SK-N-SH (cell line): ENCODE measurements at regions not wholly inside any gene's neighbourhood (a gene's known extent, or its start where the extent isn't known, plus 50 kb on each side); places are given as distances from the start of the nearest gene placed in this dataset.

Experiments
- CTCF ChIA-PET: fragments of 300-600, 350-600 bp; formaldehyde crosslinking; extraction: SDS; loops from one replicate; lab custom pipeline; 2021; lab: Yijun Ruan, JAX
- POLR2A ChIA-PET: fragments of 350-600 bp; sonication (Branson Sonifier 250); formaldehyde crosslinking; extraction: SDS; loops from one replicate; lab custom pipeline; 2020; ENCODE audit warnings: antibody characterized with exemption, inconsistent platforms; lab: Yijun Ruan, JAX
- DNase-seq: peaks from one replicate; pipeline ENCODE4 v3.0.0; 2012
- H2AFZ ChIP-seq: fragments of 200-600 bp; sonication (generic); 2 replicates; pipeline ENCODE4 v1.8.1; 2016; ENCODE audit warnings: antibody characterized with exemption, mild to moderate bottlenecking, low read depth
- H3F3A ChIP-seq: fragments of 200-600 bp; sonication (generic); replicated peaks from 2 replicates; pipeline ENCODE3; 2016; ENCODE audit warnings: antibody characterized with exemption, mild to moderate bottlenecking; ENCODE audit not compliant: insufficient read depth
- H3K27ac ChIP-seq, 2 experiments: fragments of 200-500 bp in 1 of 2; fragments of 200-600 bp in 1 of 2; sonication (Bioruptor generic) in 1 of 2; sonication (generic), shearing (Covaris generic) in 1 of 2; 2 replicates each; pipeline versions ENCODE4 v1.5.1 to v1.6.1; 2014 to 2016; ENCODE audit warnings: low read depth in 2 of 2, inconsistent platforms in 1 of 2, low read length in 1 of 2, mild to moderate bottlenecking in 1 of 2, mixed read lengths in 1 of 2
- H3K27me3 ChIP-seq: fragments of 200-600 bp; sonication (generic), shearing (Covaris generic); 2 replicates; pipeline ENCODE4 v1.6.1; 2016; ENCODE audit warnings: mixed run types; ENCODE audit not compliant: insufficient read depth
- H3K36me3 ChIP-seq, 2 experiments: fragments of 200-500 bp in 1 of 2; fragments of 200-600 bp in 1 of 2; sonication (Bioruptor generic) in 1 of 2; sonication (generic) in 1 of 2; replicated peaks in 1 of 2; 2 replicates each; pipeline versions ENCODE3 to v1.5.1; 2014 to 2016; ENCODE audit warnings: low read length in 1 of 2, mild to moderate bottlenecking in 1 of 2; ENCODE audit not compliant: insufficient read depth in 2 of 2, control insufficient read depth in 1 of 2
- H3K4me1 ChIP-seq, 2 experiments: fragments of 200-500 bp in 1 of 2; fragments of 200-600 bp in 1 of 2; sonication (Bioruptor generic) in 1 of 2; sonication (generic), shearing (Covaris generic) in 1 of 2; 2 replicates each; pipeline versions ENCODE4 v1.5.1 to v1.6.1; 2014 to 2016; ENCODE audit warnings: low read depth in 1 of 2, low read length in 1 of 2, mixed run types in 1 of 2; ENCODE audit not compliant: insufficient read depth in 2 of 2, control insufficient read depth in 1 of 2
- H3K4me2 ChIP-seq: fragments of 200-600 bp; sonication (generic), shearing (Covaris generic); 2 replicates; pipeline ENCODE4 v1.6.1; 2017; ENCODE audit warnings: mixed run types
- H3K4me3 ChIP-seq, 2 experiments: fragments of 200-500 bp in 1 of 2; fragments of 200-600 bp in 1 of 2; sonication (Bioruptor generic) in 1 of 2; sonication (generic), shearing (Covaris generic) in 1 of 2; 2 replicates each; pipeline versions ENCODE4 v1.5.1 to v1.8.1; 2014 to 2016; ENCODE audit warnings: low read depth in 2 of 2, inconsistent platforms in 1 of 2, low read length in 1 of 2, mild to moderate bottlenecking in 1 of 2, mixed read lengths in 1 of 2, moderate library complexity in 1 of 2
- H3K79me2 ChIP-seq: fragments of 200-600 bp; sonication (generic); 2 replicates; pipeline ENCODE4 v1.8.1; 2017; ENCODE audit warnings: mild to moderate bottlenecking; ENCODE audit not compliant: insufficient read depth
- H3K9ac ChIP-seq: fragments of 200-600 bp; sonication (generic); 2 replicates; pipeline ENCODE4 v1.6.1; 2017; ENCODE audit warnings: mixed run types
- H3K9me2 ChIP-seq: fragments of 200-600 bp; sonication (generic); 2 replicates; pipeline ENCODE4 v1.6.1; 2017; ENCODE audit warnings: mixed run types
- H3K9me3 ChIP-seq: fragments of 200-600 bp; sonication (generic); 2 replicates; pipeline ENCODE4 v1.6.1; 2017; ENCODE audit warnings: mixed run types, mild to moderate bottlenecking, moderate library complexity
- H4K20me1 ChIP-seq: fragments of 200-600 bp; sonication (generic); 2 replicates; pipeline ENCODE4 v1.6.1; 2017; ENCODE audit warnings: mild to moderate bottlenecking, mixed run types; ENCODE audit not compliant: insufficient read depth
- CHD2 ChIP-seq: fragments of 150-350 bp; IDR thresholded peaks from 2 replicates; pipeline ENCODE4 v1.6.1; 2018; ENCODE audit warnings: low read length; ENCODE audit not compliant: partially characterized antibody
- EP300 ChIP-seq, 2 experiments: IDR thresholded peaks; 2 replicates each; pipeline versions ENCODE4 v1.4.0 to v1.6.1; 2012; ENCODE audit warnings: borderline replicate concordance in 1 of 2, low read depth in 1 of 2, low read length in 1 of 2
- EZH2phosphoT487 ChIP-seq: fragments of 200-600 bp; sonication (generic); IDR thresholded peaks from 2 replicates; pipeline ENCODE4 v1.6.1; 2017; ENCODE audit warnings: low read depth, mixed run types, mild to moderate bottlenecking, antibody characterized with exemption, moderate library complexity, borderline replicate concordance
- FOSL2 ChIP-seq: IDR thresholded peaks from 2 replicates; pipeline ENCODE4 v1.4.0; 2012; ENCODE audit warnings: low read depth, mild to moderate bottlenecking, moderate library complexity, borderline replicate concordance
- FOXM1 ChIP-seq: IDR thresholded peaks from 2 replicates; pipeline ENCODE4 v1.4.0; 2012; ENCODE audit warnings: low read depth, mild to moderate bottlenecking
- MEF2A ChIP-seq: IDR thresholded peaks from 2 replicates; pipeline ENCODE4 v1.4.0; 2012; ENCODE audit warnings: low read depth, borderline replicate concordance
- MXI1 ChIP-seq: IDR thresholded peaks from 2 replicates; pipeline ENCODE4 v1.6.1; 2012; ENCODE audit warnings: mild to moderate bottlenecking, low read depth, low read length, improper control_type of control experiment
- NFIC ChIP-seq: IDR thresholded peaks from 2 replicates; pipeline ENCODE4 v1.4.0; 2012; ENCODE audit warnings: borderline replicate concordance
- NRF1 ChIP-seq: IDR thresholded peaks from 2 replicates; pipeline ENCODE4 v1.6.1; 2012; ENCODE audit warnings: low read depth, mild to moderate bottlenecking, low read length
- RFX5 ChIP-seq: IDR thresholded peaks from 2 replicates; pipeline ENCODE4 v1.6.1; 2012; ENCODE audit warnings: mild to moderate bottlenecking, improper control_type of control experiment, low read length
- RXRA ChIP-seq: IDR thresholded peaks from 2 replicates; pipeline ENCODE4 v1.4.0; 2012; ENCODE audit warnings: low read depth, mild to moderate bottlenecking, borderline replicate concordance
- SIN3A ChIP-seq: IDR thresholded peaks from 2 replicates; pipeline ENCODE4 v1.6.1; 2012; ENCODE audit warnings: low read depth, mild to moderate bottlenecking, low read length, moderate library complexity, borderline replicate concordance
- SMC3 ChIP-seq: IDR thresholded peaks from 2 replicates; pipeline ENCODE4 v1.6.1; 2012; ENCODE audit warnings: low read depth, low read length, improper control_type of control experiment
- TAF1 ChIP-seq: IDR thresholded peaks from 2 replicates; pipeline ENCODE4 v1.6.1; 2012; ENCODE audit warnings: low read depth, mild to moderate bottlenecking, low read length, moderate library complexity, borderline replicate concordance
- WGBS: methylation state at CpG from one replicate; pipeline ENCODE4 v1.1.6; 2017; ENCODE audit warnings: low lambda C conversion rate; 5-methylcytosine and 5-hydroxymethylcytosine counted together
- TF ChIP-seq, protein P1 (sequence below): IDR thresholded peaks from 2 replicates; pipeline ENCODE4 v1.6.1; 2012; ENCODE audit warnings: mild to moderate bottlenecking, low read depth, low read length, moderate library complexity
- TF ChIP-seq, protein P2 (sequence below): fragments of 150-350 bp; IDR thresholded peaks from 2 replicates; pipeline ENCODE4 v1.6.1; 2017; ENCODE audit warnings: antibody characterized with exemption, low read length, low read depth, borderline replicate concordance
- TF ChIP-seq, protein P3 (sequence below): fragments of 150-350 bp; IDR thresholded peaks from 2 replicates; pipeline ENCODE4 v1.6.1; 2016; ENCODE audit warnings: mild to moderate bottlenecking, low read depth, low read length
- TF ChIP-seq, protein P4 (sequence below): IDR thresholded peaks from 2 replicates; pipeline ENCODE4 v1.4.0; 2012; ENCODE audit warnings: low read depth, borderline replicate concordance
- TF ChIP-seq, protein P5 (sequence below): IDR thresholded peaks from 2 replicates; pipeline ENCODE4; 2012

DNA sequence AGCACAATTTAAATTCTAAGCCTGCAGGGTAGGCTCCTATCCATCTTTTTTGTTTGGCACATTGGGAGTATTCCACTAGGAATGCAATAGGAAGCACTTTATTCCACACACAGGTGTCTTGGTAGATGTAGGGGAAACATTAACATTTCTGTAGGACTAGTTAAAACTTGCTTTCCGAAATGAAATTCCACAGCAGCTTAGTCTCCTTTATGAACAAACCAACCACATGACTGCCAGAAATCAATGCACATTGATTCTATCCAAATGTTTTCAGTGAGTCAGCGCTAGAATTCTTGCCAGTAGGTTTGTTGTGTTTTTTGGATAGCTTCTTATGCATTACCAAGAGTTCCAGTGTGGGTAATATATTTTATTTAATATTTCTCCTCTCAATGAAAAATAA lies 207.9 kb upstream of the CSNK1A1L start (continued):
- TF ChIP-seq, protein P1, sequence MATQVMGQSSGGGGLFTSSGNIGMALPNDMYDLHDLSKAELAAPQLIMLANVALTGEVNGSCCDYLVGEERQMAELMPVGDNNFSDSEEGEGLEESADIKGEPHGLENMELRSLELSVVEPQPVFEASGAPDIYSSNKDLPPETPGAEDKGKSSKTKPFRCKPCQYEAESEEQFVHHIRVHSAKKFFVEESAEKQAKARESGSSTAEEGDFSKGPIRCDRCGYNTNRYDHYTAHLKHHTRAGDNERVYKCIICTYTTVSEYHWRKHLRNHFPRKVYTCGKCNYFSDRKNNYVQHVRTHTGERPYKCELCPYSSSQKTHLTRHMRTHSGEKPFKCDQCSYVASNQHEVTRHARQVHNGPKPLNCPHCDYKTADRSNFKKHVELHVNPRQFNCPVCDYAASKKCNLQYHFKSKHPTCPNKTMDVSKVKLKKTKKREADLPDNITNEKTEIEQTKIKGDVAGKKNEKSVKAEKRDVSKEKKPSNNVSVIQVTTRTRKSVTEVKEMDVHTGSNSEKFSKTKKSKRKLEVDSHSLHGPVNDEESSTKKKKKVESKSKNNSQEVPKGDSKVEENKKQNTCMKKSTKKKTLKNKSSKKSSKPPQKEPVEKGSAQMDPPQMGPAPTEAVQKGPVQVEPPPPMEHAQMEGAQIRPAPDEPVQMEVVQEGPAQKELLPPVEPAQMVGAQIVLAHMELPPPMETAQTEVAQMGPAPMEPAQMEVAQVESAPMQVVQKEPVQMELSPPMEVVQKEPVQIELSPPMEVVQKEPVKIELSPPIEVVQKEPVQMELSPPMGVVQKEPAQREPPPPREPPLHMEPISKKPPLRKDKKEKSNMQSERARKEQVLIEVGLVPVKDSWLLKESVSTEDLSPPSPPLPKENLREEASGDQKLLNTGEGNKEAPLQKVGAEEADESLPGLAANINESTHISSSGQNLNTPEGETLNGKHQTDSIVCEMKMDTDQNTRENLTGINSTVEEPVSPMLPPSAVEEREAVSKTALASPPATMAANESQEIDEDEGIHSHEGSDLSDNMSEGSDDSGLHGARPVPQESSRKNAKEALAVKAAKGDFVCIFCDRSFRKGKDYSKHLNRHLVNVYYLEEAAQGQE: no peak
- TF ChIP-seq RFX5 (no peak), NRF1 (no peak), MEF2A (no peak), TAF1 (no peak), CHD2 (no peak), NFIC (peak; percentile 52; the same call in 1 of the 2 replicates), FOSL2 (peak; percentile 59), SIN3A (no peak), EP300 (IDR thresholded peaks at IDR 0.05; ENCODE audit: borderline replicate concordance in 1 of 2, low read depth in 1 of 2, low read length in 1 of 2) (peak in 1 of 2 experiments; percentile 38; a peak in 1 of 4 replicates), EZH2phosphoT487 (no peak)
- TF ChIP-seq, protein P2, sequence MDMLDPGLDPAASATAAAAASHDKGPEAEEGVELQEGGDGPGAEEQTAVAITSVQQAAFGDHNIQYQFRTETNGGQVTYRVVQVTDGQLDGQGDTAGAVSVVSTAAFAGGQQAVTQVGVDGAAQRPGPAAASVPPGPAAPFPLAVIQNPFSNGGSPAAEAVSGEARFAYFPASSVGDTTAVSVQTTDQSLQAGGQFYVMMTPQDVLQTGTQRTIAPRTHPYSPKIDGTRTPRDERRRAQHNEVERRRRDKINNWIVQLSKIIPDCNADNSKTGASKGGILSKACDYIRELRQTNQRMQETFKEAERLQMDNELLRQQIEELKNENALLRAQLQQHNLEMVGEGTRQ: no peak
- TF ChIP-seq, protein P3, sequence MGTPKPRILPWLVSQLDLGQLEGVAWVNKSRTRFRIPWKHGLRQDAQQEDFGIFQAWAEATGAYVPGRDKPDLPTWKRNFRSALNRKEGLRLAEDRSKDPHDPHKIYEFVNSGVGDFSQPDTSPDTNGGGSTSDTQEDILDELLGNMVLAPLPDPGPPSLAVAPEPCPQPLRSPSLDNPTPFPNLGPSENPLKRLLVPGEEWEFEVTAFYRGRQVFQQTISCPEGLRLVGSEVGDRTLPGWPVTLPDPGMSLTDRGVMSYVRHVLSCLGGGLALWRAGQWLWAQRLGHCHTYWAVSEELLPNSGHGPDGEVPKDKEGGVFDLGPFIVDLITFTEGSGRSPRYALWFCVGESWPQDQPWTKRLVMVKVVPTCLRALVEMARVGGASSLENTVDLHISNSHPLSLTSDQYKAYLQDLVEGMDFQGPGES: no peak

DNA sequence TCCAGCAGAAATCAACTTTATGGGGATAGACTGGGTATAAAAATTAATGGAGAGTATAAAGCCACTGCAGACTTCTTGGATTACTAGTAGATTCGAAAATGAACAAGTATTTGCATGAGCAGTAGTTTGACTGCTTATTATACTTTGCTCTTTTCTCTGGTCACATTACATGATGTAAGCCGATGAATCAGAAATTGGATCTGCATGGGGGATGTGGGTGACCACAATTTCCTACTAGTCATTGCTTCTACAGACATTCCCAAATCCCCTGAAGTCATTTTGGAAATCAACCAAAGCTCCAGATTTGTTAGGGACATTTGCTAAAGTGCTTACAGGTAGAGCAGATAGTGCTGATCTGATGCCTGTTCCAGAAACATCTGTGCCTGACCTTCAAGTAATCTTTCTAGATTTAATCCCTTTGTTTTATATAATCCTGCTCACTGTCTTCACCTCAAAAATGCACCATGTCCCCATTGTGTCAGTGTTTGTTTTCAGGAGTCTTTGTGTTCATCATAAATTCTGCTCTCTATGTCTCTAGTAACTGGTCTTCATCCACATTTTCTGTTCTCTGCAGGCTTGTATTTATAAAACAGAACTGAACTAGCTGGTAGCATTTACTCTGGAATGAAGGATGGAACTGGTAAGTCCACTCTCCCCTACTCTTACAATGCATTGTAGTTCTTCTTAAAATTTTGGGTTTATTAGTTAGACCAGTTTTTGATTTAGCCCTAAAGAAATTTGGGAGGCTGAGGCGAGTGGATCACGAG lies 201.5 kb upstream of the CSNK1A1L start:
- POLR2A ChIA-PET: no interaction called here
- 7% methylated on average over 4 of the region's 4 CpGs for WGBS
- H3K27me3 ChIP-seq: no peaks in the 10 kb centered on the region
- TF ChIP-seq, protein P4, sequence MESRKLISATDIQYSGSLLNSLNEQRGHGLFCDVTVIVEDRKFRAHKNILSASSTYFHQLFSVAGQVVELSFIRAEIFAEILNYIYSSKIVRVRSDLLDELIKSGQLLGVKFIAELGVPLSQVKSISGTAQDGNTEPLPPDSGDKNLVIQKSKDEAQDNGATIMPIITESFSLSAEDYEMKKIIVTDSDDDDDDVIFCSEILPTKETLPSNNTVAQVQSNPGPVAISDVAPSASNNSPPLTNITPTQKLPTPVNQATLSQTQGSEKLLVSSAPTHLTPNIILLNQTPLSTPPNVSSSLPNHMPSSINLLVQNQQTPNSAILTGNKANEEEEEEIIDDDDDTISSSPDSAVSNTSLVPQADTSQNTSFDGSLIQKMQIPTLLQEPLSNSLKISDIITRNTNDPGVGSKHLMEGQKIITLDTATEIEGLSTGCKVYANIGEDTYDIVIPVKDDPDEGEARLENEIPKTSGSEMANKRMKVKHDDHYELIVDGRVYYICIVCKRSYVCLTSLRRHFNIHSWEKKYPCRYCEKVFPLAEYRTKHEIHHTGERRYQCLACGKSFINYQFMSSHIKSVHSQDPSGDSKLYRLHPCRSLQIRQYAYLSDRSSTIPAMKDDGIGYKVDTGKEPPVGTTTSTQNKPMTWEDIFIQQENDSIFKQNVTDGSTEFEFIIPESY: peak; percentile 67; the same call in 1 of the 2 replicates
- TF ChIP-seq, protein P2: no peak
- no peak for TF ChIP-seq SMC3
- TF ChIP-seq RFX5: no peak
- TF ChIP-seq EP300 (IDR thresholded peaks at IDR 0.05; ENCODE audit: borderline replicate concordance in 1 of 2, low read depth in 1 of 2, low read length in 1 of 2): peak; percentile 28 to 88; a peak in 3 of 4 replicates
- peak; percentile 42; the same call in 1 of the 2 replicates for TF ChIP-seq RXRA
- no peak for TF ChIP-seq MXI1
- TF ChIP-seq, protein P5, sequence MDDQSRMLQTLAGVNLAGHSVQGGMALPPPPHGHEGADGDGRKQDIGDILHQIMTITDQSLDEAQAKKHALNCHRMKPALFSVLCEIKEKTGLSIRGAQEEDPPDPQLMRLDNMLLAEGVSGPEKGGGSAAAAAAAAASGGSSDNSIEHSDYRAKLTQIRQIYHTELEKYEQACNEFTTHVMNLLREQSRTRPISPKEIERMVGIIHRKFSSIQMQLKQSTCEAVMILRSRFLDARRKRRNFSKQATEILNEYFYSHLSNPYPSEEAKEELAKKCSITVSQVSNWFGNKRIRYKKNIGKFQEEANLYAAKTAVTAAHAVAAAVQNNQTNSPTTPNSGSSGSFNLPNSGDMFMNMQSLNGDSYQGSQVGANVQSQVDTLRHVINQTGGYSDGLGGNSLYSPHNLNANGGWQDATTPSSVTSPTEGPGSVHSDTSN: peak; percentile 69
- TF ChIP-seq NFIC: peak; percentile 85
- TF ChIP-seq FOXM1: 0 out of 2 replicates have a peak, but pooled peaks have one; percentile 57

More for the DNA sequence above, 201.5 kb upstream of the CSNK1A1L start:
- CTCF ChIA-PET: no interaction called here
- Histone ChIP-seq H3K4me3 (no peak overlapping the region; a peak in 1 of 4 replicates), H3K27ac (peak overlapping the region in 1 of 2 experiments; percentile 92; a peak in 3 of 4 replicates), H3K9me3 (no peaks in the 10 kb centered on the region), H4K20me1 (no peaks in the 10 kb centered on the region), H2AFZ (peak overlapping the region; percentile 54; the same call in 1 of the 2 replicates), H3K36me3 (no peaks in the 10 kb centered on the region), H3K9ac (peak overlapping the region; percentile 55; the same call in 1 of the 2 replicates), H3K4me1 (peaks cover 0 to 4% of the 10 kb centered on the region in 2 experiments; a peak in 1 of 4 replicates), H3K4me2 (peak overlapping the region; percentile 38; the same call in 1 of the 2 replicates), H3F3A (peaks cover 9% of the 10 kb centered on the region), H3K9me2 (no peaks in the 10 kb centered on the region), H3K79me2 (no peaks in the 10 kb centered on the region)
- DNase-seq: no peak
